Aorta (tissue), 5 donors: ENCODE measurements at regions not wholly inside any gene's neighbourhood (a gene's known extent, or its start where the extent isn't known, plus 50 kb on each side); places are given as distances from the start of the nearest gene placed in this dataset.

Source experiments
- ATAC-seq: fragments of 200-7000 bp; cut with Tn5 transposase; one replicate; pipeline ENCODE4 v1.9.1; 2022; ENCODE audit warnings: moderate library complexity; ENCODE audit not compliant: low FRiP score
- DNase-seq, 2 donors: peaks; one replicate each; pipeline ENCODE4 v3.0.0-alpha.2; 2020
- H3K27ac ChIP-seq, 2 donors: one replicate each; pipeline ENCODE4 v1.5.1; 2013; ENCODE audit warnings: low read length in 2 of 2, mild to moderate bottlenecking in 2 of 2, moderate library complexity in 2 of 2, control low read depth in 1 of 2, inconsistent platforms in 1 of 2, low read depth in 1 of 2
- H3K27me3 ChIP-seq, 2 donors: one replicate each; pipeline ENCODE4 v1.6.1; 2013; ENCODE audit warnings: control low read depth in 1 of 2, low read length in 1 of 2, mild to moderate bottlenecking in 1 of 2, moderate library complexity in 1 of 2; ENCODE audit not compliant: insufficient read depth in 2 of 2, control insufficient read depth in 1 of 2
- H3K36me3 ChIP-seq, 2 donors: one replicate each; pipeline ENCODE4 v1.6.1; 2013; ENCODE audit warnings: control low read depth in 1 of 2, low read length in 1 of 2, mild to moderate bottlenecking in 1 of 2; ENCODE audit not compliant: insufficient read depth in 2 of 2, control insufficient read depth in 1 of 2
- H3K4me1 ChIP-seq, 2 donors: one replicate each; pipeline ENCODE4 v1.6.1; 2013; ENCODE audit warnings: low read length in 2 of 2, control low read depth in 1 of 2, mild to moderate bottlenecking in 1 of 2, moderate library complexity in 1 of 2; ENCODE audit not compliant: insufficient read depth in 2 of 2, control insufficient read depth in 1 of 2
- H3K4me3 ChIP-seq, 2 donors: one replicate each; pipeline ENCODE4 v1.5.1; 2013; ENCODE audit warnings: low read length in 2 of 2, control low read depth in 1 of 2, mild to moderate bottlenecking in 1 of 2
- H3K9me3 ChIP-seq: one replicate; pipeline ENCODE4 v1.6.1; 2013; ENCODE audit warnings: mild to moderate bottlenecking, low read length; ENCODE audit not compliant: control insufficient read depth
- WGBS, 2 donors: extraction: QIAGEN DNeasy Blood & Tissue Kit; methylation state at CpG; one replicate each; pipeline ENCODE4 v1.1.7; 2013; 5-methylcytosine and 5-hydroxymethylcytosine counted together
- intact Hi-C, 2 donors: fragments of 100-400 bp; cut with DNase I; formaldehyde crosslinking; loops; one replicate each; pipeline versions ENCODE4 v1.14.2 to v1.15.0; 2022
- donor health status: healthy with polysubstance abuse.
- donor health status: Bipolar disorder and iron deficiency.
- donor health status: DM: no; HTN: no; CAD: no.
- donor health status: DM: no; HTN: no; CAD: no.
- donor health status: DM: yes; HTN: yes; CAD: no.

- DNase-seq, result no peak
- intact Hi-C loops, result loop anchor here in 1 of 2 donors (10.0 kb wide), 1 partner anchor 57 kb away; no protein-coding TSS in a partner anchor
- Histone ChIP-seq H3K4me3 (no peak overlapping the region), H3K36me3 (no peaks in the 10 kb centered on the region), H3K9me3 (no peaks in the 10 kb centered on the region), H3K4me1 (peaks cover 3 to 7% of the 10 kb centered on the region in 2 donors), H3K27me3 (no peaks in the 10 kb centered on the region), H3K27ac (no peak overlapping the region)
- 92 to 96% methylated on average over 2 of the region's 2 CpGs for WGBS, 2 donors
- ATAC-seq, result no peak
Observed at GRCh38 chr10:29797616-29798015, 162.8 kb upstream of the SVIL start.

GRCh38 chr10:29795850-29796249 is 161.1 kb upstream of the SVIL start:
- H3K4me3 ChIP-seq, result no peak overlapping the region
- no peaks in the 10 kb centered on the region for H3K27me3 ChIP-seq
- DNase-seq, result no peak
- intact Hi-C loops, result loop anchor here in 1 of 2 donors (10.0 kb wide), 1 partner anchor 59 kb away; no protein-coding TSS in a partner anchor
- H3K4me1 ChIP-seq, result peaks cover 3 to 7% of the 10 kb centered on the region in 2 donors
- ATAC-seq, result peak; percentile 64
- no peaks in the 10 kb centered on the region for H3K36me3 ChIP-seq
- H3K27ac ChIP-seq, result peak overlapping the region; percentile 99 to 100
- no peaks in the 10 kb centered on the region for H3K9me3 ChIP-seq
- 3 to 9% methylated on average over 4 of the region's 4 CpGs for WGBS, 2 donors

- Histone ChIP-seq H3K27me3 (no peaks in the 10 kb centered on the region), H3K4me3 (no peak overlapping the region), H3K36me3 (no peaks in the 10 kb centered on the region), H3K4me1 (peaks cover 7 to 8% of the 10 kb centered on the region in 2 donors), H3K27ac (peak overlapping the region; percentile 99 to 100), H3K9me3 (no peaks in the 10 kb centered on the region)
- DNase-seq, result no peak
- WGBS, 2 donors, result 4% methylated on average over 11 of the region's 11 CpGs
- ATAC-seq, result peak; percentile 62
- intact Hi-C loops, result loop anchor here in 1 of 2 donors (10.0 kb wide), 1 partner anchor 60 kb away; no protein-coding TSS in a partner anchor
Observed at GRCh38 chr10:29794776-29795611, 160.2 kb upstream of the SVIL start.

GRCh38 chr10:29791773-29792172 is 157.0 kb upstream of the SVIL start:
- intact Hi-C loops, result loop anchor here in 1 of 2 donors (10.0 kb wide), 1 partner anchor 63 kb away; no protein-coding TSS in a partner anchor
- Histone ChIP-seq H3K4me3 (no peak overlapping the region), H3K27ac (peak overlapping the region; percentile 30 to 45), H3K9me3 (no peaks in the 10 kb centered on the region), H3K27me3 (no peaks in the 10 kb centered on the region), H3K36me3 (no peaks in the 10 kb centered on the region), H3K4me1 (peaks cover 7 to 8% of the 10 kb centered on the region in 2 donors)
- WGBS, 2 donors, result 95 to 97% methylated on average over 3 of the region's 3 CpGs
- DNase-seq (no peak), ATAC-seq (no peak)

- Histone ChIP-seq H3K9me3 (no peaks in the 10 kb centered on the region), H3K27ac (peak overlapping the region; percentile 54 to 76)
Observed at GRCh38 chr10:29790207-29790606, 155.4 kb upstream of the SVIL start.

GRCh38 chr10:29788113-29788512 is 153.3 kb upstream of the SVIL start:
- WGBS, 2 donors, result 85 to 86% methylated on average over 1 of the region's 1 CpG
- no peak for ATAC-seq
- Histone ChIP-seq H3K36me3 (no peaks in the 10 kb centered on the region), H3K27me3 (no peaks in the 10 kb centered on the region), H3K27ac (no peak overlapping the region), H3K4me1 (peaks cover 4 to 5% of the 10 kb centered on the region in 2 donors), H3K4me3 (no peak overlapping the region), H3K9me3 (no peaks in the 10 kb centered on the region)
- intact Hi-C loops, result loop anchor here in 1 of 2 donors (10.0 kb wide), 1 partner anchor 167 kb away; no protein-coding TSS in a partner anchor
- no peak for DNase-seq

More at GRCh38 chr10:29790207-29790606, 155.4 kb upstream of the SVIL start:
- H3K4me1 ChIP-seq, result peaks cover 2 to 8% of the 10 kb centered on the region in 2 donors
- DNase-seq, result no peak
- WGBS, 2 donors, result 1% methylated on average over 2 of the region's 2 CpGs
- H3K36me3 ChIP-seq, result no peaks in the 10 kb centered on the region
- intact Hi-C loops, result loop anchor here in 1 of 2 donors (10.0 kb wide), 1 partner anchor 65 kb away; no protein-coding TSS in a partner anchor
- no peak for ATAC-seq
- H3K27me3 ChIP-seq, result no peaks in the 10 kb centered on the region
- H3K4me3 ChIP-seq, result no peak overlapping the region

- DNase-seq (no peak), ATAC-seq (no peak)
- WGBS, 2 donors, result 94 to 100% methylated on average over 2 of the region's 2 CpGs
- no peaks in the 10 kb centered on the region for H3K27me3 ChIP-seq
- no peaks in the 10 kb centered on the region for H3K36me3 ChIP-seq
- intact Hi-C loops, result loop anchor here in 1 of 2 donors (10.0 kb wide), 1 partner anchor 169 kb away; no protein-coding TSS in a partner anchor
- H3K9me3 ChIP-seq, result no peaks in the 10 kb centered on the region
- no peak overlapping the region for H3K4me3 ChIP-seq
- peaks cover 4 to 5% of the 10 kb centered on the region in 2 donors for H3K4me1 ChIP-seq
- H3K27ac ChIP-seq, result peak overlapping the region; percentile 5 to 85
Observed at GRCh38 chr10:29785701-29786100, 150.9 kb upstream of the SVIL start.

- peak in 1 of 2 donors; percentile 78 for DNase-seq
- intact Hi-C loops, result loop anchor here (5.0 to 10.0 kb wide), 3 partner anchors 42 to 171 kb away; no protein-coding TSS in a partner anchor
Observed at GRCh38 chr10:29784175-29784773, 149.5 kb upstream of the SVIL start.

More at GRCh38 chr10:29784175-29784773, 149.5 kb upstream of the SVIL start:
- Histone ChIP-seq H3K4me3 (no peak overlapping the region), H3K9me3 (no peaks in the 10 kb centered on the region), H3K27ac (peak overlapping the region in 1 of 2 donors; percentile 95), H3K36me3 (no peaks in the 10 kb centered on the region), H3K4me1 (peaks cover 0 to 4% of the 10 kb centered on the region in 2 donors), H3K27me3 (no peaks in the 10 kb centered on the region)
- ATAC-seq, result peak; percentile 94
- 14 to 17% methylated on average over 7 of the region's 7 CpGs for WGBS, 2 donors
